ENCODE measurements at regions not wholly inside any gene's neighbourhood (a gene's known extent, or its start where the extent isn't known, plus 50 kb on each side); places are given as distances from the start of the nearest gene placed in this dataset.

GRCh38 chr9:115923903-115924668, 229.5 kb upstream of the PAPPA start:
- Histone ChIP-seq H3K9me3 (peaks cover 0 to 5% (median 0%) of the 10 kb centered on the region in 12 donors), H3K4me3 (no peak overlapping the region), H3K36me3 (no peaks in the 10 kb centered on the region), H3K27me3 (no peaks in the 10 kb centered on the region), H3K27ac (peak overlapping the region in 7 of 12 donors; percentile 11 to 72 (median 48)), H3K4me1 (peaks cover 0 to 12% (median 0%) of the 10 kb centered on the region in 12 donors)
- TF ChIP-seq POLR2A (IDR thresholded peaks at IDR 0.05) (no peak), CTCF (IDR thresholded peaks at IDR 0.05) (no peak)
- intact Hi-C loops (cut with DNase I): loop anchor here in 1 of 10 donors (10.0 kb wide), 1 partner anchor 161 kb away; no protein-coding TSS in a partner anchor
- ATAC-seq: peak; percentile 95 to 98 (median 97)
- DNase-seq: peak in 3 of 5 donors; percentile 41 to 73 (median 48)
- 18 to 31% (median 25%) methylated on average over 5 of the region's 5 CpGs for WGBS, 4 donors

- Histone ChIP-seq H3K4me1 (peaks cover 0 to 12% (median 0%) of the 10 kb centered on the region in 12 donors), H3K27me3 (no peaks in the 10 kb centered on the region), H3K4me3 (no peak overlapping the region), H3K27ac (peak overlapping the region in 2 of 12 donors; percentile 60 to 72), H3K36me3 (no peaks in the 10 kb centered on the region), H3K9me3 (peaks cover 0 to 5% (median 0%) of the 10 kb centered on the region in 12 donors)
- intact Hi-C loops (cut with DNase I): loop anchor here in 1 of 10 donors (10.0 kb wide), 1 partner anchor 160 kb away; no protein-coding TSS in a partner anchor
- TF ChIP-seq POLR2A (IDR thresholded peaks at IDR 0.05) (no peak), CTCF (IDR thresholded peaks at IDR 0.05) (no peak)
- no peak for ATAC-seq
- DNase-seq: no peak
Measured at GRCh38 chr9:115924669-115924987, 229.0 kb upstream of the PAPPA start.

GRCh38 chr9:115925424-115925823, 228.2 kb upstream of the PAPPA start:
- Histone ChIP-seq H3K27me3 (no peaks in the 10 kb centered on the region), H3K4me1 (peaks cover 0 to 12% (median 0%) of the 10 kb centered on the region in 12 donors), H3K4me3 (no peak overlapping the region), H3K36me3 (no peaks in the 10 kb centered on the region), H3K9me3 (peaks cover 0 to 4% (median 0%) of the 10 kb centered on the region in 12 donors), H3K27ac (no peak overlapping the region)
- WGBS, 4 donors: 46 to 86% (median 73%) methylated on average over 2 of the region's 2 CpGs
- ATAC-seq (no peak), DNase-seq (no peak)
- intact Hi-C loops (cut with DNase I): loop anchor here in 1 of 10 donors (10.0 kb wide), 1 partner anchor 159 kb away; no protein-coding TSS in a partner anchor
- TF ChIP-seq CTCF (IDR thresholded peaks at IDR 0.05): no peak
- TF ChIP-seq POLR2A (IDR thresholded peaks at IDR 0.05): no peak

GRCh38 chr9:115930472-115930871, 223.1 kb upstream of the PAPPA start:
- DNase-seq: no peak
- no peak for TF ChIP-seq CTCF (IDR thresholded peaks at IDR 0.05)
- TF ChIP-seq POLR2A (IDR thresholded peaks at IDR 0.05): no peak
- no peak for ATAC-seq
- H3K36me3 ChIP-seq: no peaks in the 10 kb centered on the region
- H3K27me3 ChIP-seq: no peaks in the 10 kb centered on the region
- H3K4me1 ChIP-seq: no peaks in the 10 kb centered on the region
- H3K27ac ChIP-seq: no peak overlapping the region
- no peak overlapping the region for H3K4me3 ChIP-seq
- no peaks in the 10 kb centered on the region for H3K9me3 ChIP-seq
- intact Hi-C loops (cut with DNase I): no loop called here
